GM18508 (cell line): ENCODE measurements at regions not wholly inside any gene's neighbourhood (a gene's known extent, or its start where the extent isn't known, plus 50 kb on each side); places are given as distances from the start of the nearest gene placed in this dataset.
"Not testable (repeated sequence)": the region's sequence is repeated elsewhere in the genome, so short reads cannot be mapped to it uniquely, and the experiment has no call there.

Experiments
- ATAC-seq: cut with Tn5 transposase; IDR thresholded peaks from one replicate; pipeline ENCODE4 v1.9.1; 2021; ENCODE audit warnings: moderate number of reproducible peaks; ENCODE audit not compliant: insufficient read depth, unreplicated experiment

DNA sequence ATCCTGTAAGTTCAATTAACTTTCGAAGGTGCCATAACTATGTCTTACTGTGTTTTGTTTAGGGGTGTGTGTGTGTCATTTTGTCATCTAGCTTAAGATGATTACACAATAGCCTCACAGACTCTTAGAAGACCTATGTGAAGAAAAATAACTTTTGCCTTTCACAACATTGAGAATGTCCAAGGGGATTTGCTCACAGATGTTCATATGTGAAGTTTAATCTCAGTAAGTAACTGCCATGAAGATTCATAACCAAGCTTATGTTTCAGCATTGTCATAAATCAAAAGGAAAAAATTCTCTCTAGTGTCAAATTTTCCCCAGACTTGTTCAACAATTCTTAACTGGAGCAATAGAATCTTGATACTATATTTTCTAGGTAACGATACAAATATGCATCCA is 226.1 kb upstream of the PRKD1 start:
- no peak for ATAC-seq

DNA sequence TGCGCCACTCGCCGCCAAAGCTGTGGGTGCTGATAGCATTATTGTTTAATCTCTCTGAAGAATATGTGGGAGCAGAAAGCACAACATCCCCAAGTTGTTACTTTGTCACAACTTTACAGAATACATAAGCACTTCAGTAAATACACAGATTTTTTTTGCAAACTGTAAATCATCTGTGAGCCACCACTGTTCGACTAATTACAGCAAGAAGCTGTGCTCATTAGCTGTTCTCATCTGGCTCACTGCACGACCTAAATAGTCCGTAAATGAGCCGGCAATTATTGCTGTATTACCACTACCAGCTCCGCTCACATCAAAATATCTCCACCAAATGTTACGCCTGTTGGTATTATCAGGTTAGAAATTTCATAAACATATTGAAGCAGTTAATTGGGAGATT is 228.9 kb upstream of the PRKD1 start:
- no peak for ATAC-seq

DNA sequence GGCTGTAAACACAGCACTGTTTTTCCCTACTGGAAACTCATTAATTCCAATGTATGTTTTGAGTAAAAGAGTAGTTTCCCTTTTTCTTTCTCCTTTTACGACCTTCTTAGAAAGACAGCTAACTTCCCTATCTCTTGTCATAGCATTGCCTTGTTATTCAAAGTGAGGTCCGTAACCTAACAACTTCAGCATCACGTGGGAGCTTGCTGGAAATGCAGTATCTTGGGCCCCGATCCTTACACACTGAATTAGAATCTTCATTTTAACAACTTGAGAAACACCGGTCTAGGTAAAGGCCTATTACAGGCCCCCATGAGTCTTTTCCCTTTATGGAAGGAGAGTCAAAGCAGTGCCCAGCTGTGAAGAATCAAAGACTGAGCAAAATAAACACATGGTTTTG is 230.7 kb upstream of the PRKD1 start:
- no peak for ATAC-seq

DNA sequence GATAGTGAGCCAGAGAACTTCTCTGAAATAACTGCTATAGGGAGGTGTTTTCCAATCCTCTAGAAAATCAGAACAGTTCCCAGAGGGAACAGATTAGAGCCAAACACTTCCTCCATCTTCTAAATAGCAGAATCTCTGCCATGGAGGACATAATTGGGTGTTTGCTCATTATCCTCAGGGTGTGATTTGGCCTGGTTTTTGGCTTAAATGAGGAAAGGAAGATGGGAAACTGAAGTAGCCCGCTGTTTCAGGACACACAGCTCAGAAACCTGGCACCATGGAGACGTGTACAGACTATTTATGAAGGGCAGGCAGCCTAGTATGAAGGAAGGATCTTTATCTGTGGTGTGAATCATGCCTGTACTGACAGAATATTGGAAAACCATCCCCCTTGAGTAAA is 231.7 kb upstream of the PRKD1 start:
- ATAC-seq, result no peak

- no peak for ATAC-seq
Observed at GRCh38 chr14:30160608-30161007, 233.0 kb upstream of the PRKD1 start.

DNA sequence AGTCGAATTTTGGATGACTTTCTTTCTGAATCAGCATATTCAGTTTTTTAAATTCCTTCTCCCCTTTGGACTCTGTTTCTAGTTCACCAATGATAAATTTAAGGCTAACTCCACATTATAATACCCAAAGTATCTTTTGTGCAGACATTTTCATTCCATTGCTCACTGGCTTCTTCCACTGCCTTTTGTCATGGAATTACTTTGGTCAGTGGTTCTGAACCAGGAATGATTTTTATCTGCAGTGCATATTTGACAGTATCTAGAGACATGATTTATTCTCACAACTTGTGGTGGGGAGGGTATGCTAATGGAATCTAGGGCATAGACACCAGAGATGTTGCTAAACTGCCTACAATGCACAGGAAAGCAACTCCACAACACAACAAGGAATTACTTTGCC is 234.4 kb upstream of the PRKD1 start:
- ATAC-seq, result no peak

DNA sequence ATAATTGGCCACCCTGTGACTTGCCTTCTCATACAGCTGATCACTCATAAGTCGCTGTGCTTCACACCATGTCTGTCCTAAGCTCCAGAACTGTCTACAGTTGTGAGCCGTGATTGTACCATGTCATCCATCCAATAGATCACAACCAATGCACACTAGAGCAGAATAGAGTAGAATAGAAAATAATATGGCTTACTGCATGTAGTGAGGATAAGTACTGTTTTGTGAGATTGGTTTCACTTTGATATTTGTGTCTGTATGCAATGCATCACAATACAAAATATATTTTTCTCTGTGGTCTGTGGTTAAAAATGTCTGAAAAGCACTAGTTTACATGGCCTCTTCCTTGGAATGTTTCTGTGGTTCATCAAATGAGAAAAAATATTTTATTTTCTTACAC is 237.6 kb upstream of the PRKD1 start:
- no peak for ATAC-seq

GRCh38 chr14:30177781-30178180 is 250.1 kb upstream of the PRKD1 start:
- ATAC-seq, result no peak

DNA sequence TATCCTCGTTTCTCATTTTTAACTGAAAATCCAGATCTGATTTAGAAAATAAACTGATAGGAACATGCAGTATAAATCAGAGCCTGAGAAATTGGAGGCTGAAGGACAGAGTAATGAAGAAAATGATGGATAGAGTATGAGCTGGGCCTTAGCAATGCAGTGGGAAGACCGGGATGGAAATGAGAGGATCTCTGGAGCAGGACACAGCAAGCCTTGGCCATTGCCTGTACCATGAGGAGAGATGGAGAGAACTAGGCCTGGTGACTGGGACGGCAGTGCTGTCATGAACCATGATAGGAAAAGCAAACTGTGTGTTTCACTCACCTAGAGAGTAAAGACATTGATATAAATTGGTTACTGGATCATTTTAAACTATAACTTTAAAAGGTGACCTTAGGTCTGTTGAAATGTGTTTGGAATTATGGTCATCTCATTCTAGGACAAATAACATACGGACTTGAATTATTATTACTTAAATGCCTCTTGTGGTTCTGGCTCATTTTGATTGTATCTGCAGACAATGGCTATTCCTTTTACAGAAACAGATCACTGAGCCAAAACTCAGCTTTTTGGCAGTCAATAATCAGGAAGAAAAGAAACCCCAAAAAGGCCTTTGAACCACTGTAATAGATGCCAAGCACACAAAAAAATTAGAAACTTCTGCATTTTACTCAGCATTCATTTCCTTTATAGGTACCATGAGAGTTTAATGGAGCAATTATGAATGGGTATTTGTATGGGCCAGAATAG is 251.9 kb upstream of the PRKD1 start:
- no peak for ATAC-seq

DNA sequence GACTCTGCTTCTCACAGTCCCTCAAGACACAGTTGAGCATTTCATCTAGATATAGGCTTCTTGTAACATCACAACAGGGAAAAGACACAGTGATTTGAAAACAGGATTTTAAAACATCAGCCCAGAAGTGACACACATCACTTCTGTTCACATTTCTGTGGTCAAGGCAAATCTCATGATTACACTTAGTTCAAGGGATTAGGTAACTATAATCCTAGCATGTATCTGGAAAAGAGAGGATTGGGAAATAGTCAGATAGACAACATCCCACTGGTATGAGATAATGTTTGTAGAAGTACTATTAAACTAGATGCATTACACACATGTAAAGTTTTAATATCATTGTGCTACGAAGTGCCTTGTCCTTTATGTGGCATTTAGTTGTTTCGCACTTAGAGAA is 252.6 kb upstream of the PRKD1 start:
- no peak for ATAC-seq

- ATAC-seq, result no peak
Observed at GRCh38 chr14:30185832-30186231, 258.2 kb upstream of the PRKD1 start.

DNA sequence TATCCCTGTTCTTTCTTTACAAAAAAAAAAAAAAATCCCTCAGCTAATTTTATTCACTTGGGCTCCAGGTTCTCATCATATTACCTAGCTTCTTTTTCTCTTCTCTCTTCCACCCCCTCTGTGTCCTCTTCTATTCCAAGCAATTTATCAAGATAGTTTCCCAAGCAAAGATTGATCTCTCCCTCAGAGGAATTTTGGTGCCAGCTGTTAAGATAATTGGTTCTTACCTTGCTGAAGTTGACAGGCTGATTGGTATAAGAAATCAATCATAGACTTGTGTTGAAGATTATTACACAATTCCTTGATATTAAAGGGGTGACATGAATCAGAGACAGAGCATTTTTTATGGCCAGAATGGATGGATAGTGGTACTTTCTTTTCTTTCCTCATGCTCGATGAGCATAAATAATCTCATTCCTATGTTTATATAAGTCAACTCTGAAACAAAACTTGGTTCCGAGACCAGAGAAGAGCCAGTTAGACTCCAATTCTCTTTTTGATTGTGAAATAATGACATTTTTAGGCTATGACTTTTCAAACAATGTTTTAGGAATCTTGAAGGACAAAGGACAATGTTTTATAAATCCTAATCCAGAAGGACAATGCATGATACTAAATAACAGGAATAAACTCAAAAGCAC is 264.1 kb upstream of the PRKD1 start:
- ATAC-seq, result no peak

DNA sequence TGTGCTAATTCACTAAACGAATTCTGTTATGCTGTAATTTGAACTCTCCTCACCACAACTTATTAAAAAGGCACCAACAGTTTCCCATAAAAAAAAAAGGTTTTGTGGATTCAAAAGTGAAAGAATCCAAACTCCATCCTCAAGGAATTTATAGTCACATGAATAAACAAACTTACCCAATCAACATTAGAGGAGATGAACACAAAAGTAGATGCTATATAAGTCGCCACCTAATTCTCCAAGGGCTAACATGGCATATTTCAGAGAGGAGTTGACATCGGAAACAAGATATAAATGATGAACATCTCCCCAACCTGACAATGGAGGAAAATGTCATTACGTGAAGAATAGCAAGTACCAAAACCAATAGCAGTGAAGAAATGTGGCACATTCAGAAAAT is 265.5 kb upstream of the PRKD1 start:
- ATAC-seq, result no peak

- ATAC-seq, result no peak
Observed at GRCh38 chr14:30193845-30194501, 266.3 kb upstream of the PRKD1 start.

GRCh38 chr14:30194741-30195148 is 267.1 kb upstream of the PRKD1 start:
- ATAC-seq, result no peak

- no peak for ATAC-seq
Observed at GRCh38 chr14:30195941-30196340, 268.3 kb upstream of the PRKD1 start.

DNA sequence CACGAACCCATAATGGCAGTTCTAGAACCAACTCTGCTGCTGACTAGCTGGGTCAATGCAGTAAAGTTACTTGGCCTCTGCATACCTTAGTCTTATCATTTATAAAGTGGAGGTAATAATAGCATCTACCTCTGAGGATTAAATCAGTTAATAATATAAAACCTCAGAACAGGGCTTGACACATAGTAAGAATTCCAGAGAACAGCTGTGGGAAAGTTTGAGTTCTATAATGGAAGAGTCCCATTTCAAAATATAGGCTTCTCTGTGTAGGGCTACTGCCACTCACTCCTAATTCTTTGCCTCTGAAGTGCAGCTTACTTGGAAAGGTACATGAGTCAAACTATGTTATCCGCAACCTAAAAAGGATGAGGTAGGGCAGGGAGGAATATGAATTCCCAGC is 269.2 kb upstream of the PRKD1 start:
- ATAC-seq, result no peak

DNA sequence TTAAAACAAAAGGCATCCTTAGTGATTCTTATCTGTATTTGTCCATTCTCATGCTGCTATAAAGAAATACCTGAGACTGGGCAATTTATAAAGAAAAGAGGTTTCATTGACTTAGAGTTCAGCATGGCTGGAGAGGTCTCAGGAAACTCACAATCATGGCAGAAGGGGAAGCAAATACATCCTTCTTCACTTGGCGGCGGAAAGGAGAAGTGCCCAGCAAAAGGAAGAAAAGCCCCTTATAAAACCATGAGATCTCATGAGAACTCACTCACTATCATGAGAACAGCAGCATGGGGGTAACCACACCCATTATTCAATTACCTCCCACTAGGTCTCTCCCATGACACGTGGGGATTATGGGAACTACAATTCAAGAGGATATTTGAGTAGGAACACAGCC is 271.1 kb upstream of the PRKD1 start:
- not testable (repeated sequence) for ATAC-seq

DNA sequence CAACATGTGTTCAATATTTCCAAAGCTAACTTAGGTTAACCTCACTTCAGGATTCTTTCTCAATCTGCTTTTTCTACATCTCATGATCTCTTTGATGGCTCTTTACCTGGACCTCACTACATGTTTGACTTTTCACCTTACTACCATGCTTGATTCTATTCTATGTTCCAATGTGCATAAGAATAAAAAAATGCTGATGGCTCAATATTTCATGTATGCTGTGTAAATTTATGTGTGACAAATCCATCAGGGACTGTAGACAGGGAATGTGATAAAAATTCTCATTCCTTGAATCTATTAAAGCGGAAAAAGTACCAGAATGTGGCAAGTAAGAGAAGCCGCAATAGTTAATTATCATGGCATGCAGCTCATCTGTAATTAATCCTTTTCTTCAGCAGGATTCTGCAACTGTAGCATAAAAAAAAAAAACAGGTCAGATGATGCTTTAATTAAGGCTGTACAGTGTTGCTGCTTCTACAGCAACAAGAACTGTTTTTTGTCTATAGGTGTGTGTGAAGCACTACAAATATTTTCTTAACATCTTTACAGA is 276.9 kb upstream of the PRKD1 start:
- ATAC-seq, result no peak

DNA sequence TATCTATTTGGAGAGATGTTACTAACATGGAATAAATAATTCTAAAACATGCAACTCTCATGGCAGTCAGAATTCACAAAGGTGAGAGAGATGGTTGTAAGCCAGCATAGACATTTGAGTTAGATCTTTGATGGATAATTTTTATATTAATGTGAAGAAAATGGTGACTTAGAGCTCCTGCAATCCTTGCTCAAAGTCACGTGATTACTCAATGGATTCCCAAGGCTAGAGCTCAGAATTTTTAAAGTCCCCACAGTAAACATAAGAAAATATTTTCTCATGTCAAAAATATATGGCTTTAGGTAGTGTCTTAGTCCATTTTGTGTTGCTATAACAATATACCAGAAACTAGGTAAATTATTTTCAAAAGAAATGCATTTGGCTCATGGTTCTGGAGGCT is 281.5 kb upstream of the PRKD1 start:
- no peak for ATAC-seq

DNA sequence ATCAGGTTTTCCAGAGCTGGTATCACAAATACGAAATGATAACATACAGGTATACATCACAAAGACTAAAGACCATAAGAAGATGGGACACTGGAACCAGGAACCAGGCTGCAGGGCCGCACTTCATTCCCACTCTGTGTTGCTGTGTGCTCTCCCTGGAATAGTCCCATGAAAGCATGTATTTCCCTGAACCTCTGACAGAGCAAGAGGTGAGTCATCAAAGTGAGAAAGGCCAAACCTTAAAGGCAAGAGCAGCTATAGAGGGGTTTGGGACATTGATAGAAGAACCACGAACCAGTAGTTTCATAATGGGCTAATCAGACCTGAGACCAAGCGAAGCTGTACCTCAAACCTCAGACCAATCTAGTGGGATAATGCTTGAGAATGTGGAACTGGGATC is 283.0 kb upstream of the PRKD1 start:
- ATAC-seq, result no peak
